Esophagus squamous epithelium (tissue), 4 donors: ENCODE measurements at regions not wholly inside any gene's neighbourhood (a gene's known extent, or its start where the extent isn't known, plus 50 kb on each side); places are given as distances from the start of the nearest gene placed in this dataset.

Source experiments
- POLR2A ChIP-seq, 4 donors: fragments of 450-650 bp; IDR thresholded peaks; one replicate each; pipeline ENCODE4 v1.6.1; 2017; ENCODE audit warnings: antibody characterized with exemption in 4 of 4, mild to moderate bottlenecking in 4 of 4, moderate library complexity in 3 of 4
- TF ChIP-seq, protein P1 (sequence below), 6 experiments: fragments of 450-650 bp in 4 of 6; fragments of 200-600 bp in 2 of 6; sonication (generic) in 2 of 6; IDR thresholded peaks; one replicate each; pipeline ENCODE4 v1.5.1; 2016 to 2019; ENCODE audit warnings: antibody characterized with exemption in 6 of 6, mild to moderate bottlenecking in 4 of 6, moderate library complexity in 4 of 6

DNA sequence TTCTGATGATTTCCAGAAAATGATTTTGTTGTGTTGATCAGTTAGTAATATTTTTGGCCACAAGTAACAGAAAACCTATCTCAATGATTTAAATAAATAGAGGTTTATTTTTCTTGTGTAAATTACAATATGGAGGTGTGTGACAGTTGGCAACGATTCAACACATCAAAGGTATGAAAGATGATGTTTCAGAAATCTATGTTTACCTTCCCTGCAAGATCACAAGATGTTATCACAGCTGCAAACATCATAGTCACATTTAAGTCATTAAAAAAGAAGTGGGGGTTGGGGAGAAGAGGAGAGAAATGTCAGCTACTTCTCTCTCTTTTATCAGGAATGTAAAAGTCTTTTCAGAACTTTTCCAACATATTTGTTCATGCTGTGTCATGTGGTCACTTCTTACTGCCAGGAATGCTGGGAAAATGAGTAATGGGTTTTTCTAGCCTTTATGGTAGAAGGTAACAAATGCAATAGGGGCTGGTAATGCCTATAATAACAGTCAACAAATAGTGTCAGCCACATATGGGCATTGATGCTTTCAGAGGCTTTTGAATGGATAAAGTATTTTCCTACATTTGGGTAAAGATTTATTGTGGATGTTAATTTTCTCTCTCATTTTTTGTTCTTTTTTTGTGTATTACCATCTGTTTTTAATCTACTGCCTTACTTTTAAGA is 742.7 kb downstream of the TLE1 start:
- no peak for TF ChIP-seq POLR2A (IDR thresholded peaks at IDR 0.05)
- TF ChIP-seq, protein P1, sequence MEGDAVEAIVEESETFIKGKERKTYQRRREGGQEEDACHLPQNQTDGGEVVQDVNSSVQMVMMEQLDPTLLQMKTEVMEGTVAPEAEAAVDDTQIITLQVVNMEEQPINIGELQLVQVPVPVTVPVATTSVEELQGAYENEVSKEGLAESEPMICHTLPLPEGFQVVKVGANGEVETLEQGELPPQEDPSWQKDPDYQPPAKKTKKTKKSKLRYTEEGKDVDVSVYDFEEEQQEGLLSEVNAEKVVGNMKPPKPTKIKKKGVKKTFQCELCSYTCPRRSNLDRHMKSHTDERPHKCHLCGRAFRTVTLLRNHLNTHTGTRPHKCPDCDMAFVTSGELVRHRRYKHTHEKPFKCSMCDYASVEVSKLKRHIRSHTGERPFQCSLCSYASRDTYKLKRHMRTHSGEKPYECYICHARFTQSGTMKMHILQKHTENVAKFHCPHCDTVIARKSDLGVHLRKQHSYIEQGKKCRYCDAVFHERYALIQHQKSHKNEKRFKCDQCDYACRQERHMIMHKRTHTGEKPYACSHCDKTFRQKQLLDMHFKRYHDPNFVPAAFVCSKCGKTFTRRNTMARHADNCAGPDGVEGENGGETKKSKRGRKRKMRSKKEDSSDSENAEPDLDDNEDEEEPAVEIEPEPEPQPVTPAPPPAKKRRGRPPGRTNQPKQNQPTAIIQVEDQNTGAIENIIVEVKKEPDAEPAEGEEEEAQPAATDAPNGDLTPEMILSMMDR (IDR thresholded peaks at IDR 0.05) = no peak
